ENCODE measurements at regions not wholly inside any gene's neighbourhood (a gene's known extent, or its start where the extent isn't known, plus 50 kb on each side); places are given as distances from the start of the nearest gene placed in this dataset.
"Not testable (repeated sequence)": the region's sequence is repeated elsewhere in the genome, so short reads cannot be mapped to it uniquely, and the experiment has no call there.

GRCh38 chr2:60353406-60353800 lies 200.1 kb downstream of the BCL11A start:
- H3K27ac Mint-ChIP-seq = no peak overlapping the region
- peaks cover 6% of the 10 kb centered on the region for H3K27me3 Mint-ChIP-seq (ENCODE audit: low read depth)
- no peaks in the 10 kb centered on the region for H3K9me3 Mint-ChIP-seq
- peaks cover 10% of the 10 kb centered on the region for H3K4me1 Mint-ChIP-seq (ENCODE audit: low read depth)
- no peak for DNase-seq (ENCODE audit: low spot score)
- intact Hi-C loops (cut with micrococcal nuclease) = no loop called here
- H3K36me3 Mint-ChIP-seq (ENCODE audit: low read depth) = no peaks in the 10 kb centered on the region
- no peak overlapping the region for H3K4me3 Mint-ChIP-seq (ENCODE audit: low read depth)

GRCh38 chr2:60352491-60353405 lies 200.7 kb downstream of the BCL11A start:
- Mint-ChIP-seq H3K27ac (no peak overlapping the region), H3K4me1 (ENCODE audit: low read depth) (peaks cover 10% of the 10 kb centered on the region), H3K36me3 (ENCODE audit: low read depth) (no peaks in the 10 kb centered on the region), H3K4me3 (ENCODE audit: low read depth) (no peak overlapping the region), H3K9me3 (no peaks in the 10 kb centered on the region), H3K27me3 (ENCODE audit: low read depth) (peaks cover 6% of the 10 kb centered on the region)
- intact Hi-C loops (cut with micrococcal nuclease) = no loop called here
- no peak for DNase-seq (ENCODE audit: low spot score)

GRCh38 chr2:60351802-60352201 lies 201.7 kb downstream of the BCL11A start:
- H3K27me3 Mint-ChIP-seq (ENCODE audit: low read depth) = peaks cover 8% of the 10 kb centered on the region
- intact Hi-C loops (cut with micrococcal nuclease) = no loop called here
- H3K36me3 Mint-ChIP-seq (ENCODE audit: low read depth) = no peaks in the 10 kb centered on the region
- H3K27ac Mint-ChIP-seq = no peak overlapping the region
- no peak for DNase-seq (ENCODE audit: low spot score)
- no peak overlapping the region for H3K4me3 Mint-ChIP-seq (ENCODE audit: low read depth)
- peaks cover 10% of the 10 kb centered on the region for H3K4me1 Mint-ChIP-seq (ENCODE audit: low read depth)
- H3K9me3 Mint-ChIP-seq = no peaks in the 10 kb centered on the region

GRCh38 chr2:60351321-60351720 lies 202.1 kb downstream of the BCL11A start:
- H3K4me1 Mint-ChIP-seq (ENCODE audit: low read depth) = peaks cover 8% of the 10 kb centered on the region
- H3K27me3 Mint-ChIP-seq (ENCODE audit: low read depth) = peaks cover 8% of the 10 kb centered on the region
- H3K27ac Mint-ChIP-seq = no peak overlapping the region
- intact Hi-C loops (cut with micrococcal nuclease) = no loop called here
- H3K36me3 Mint-ChIP-seq (ENCODE audit: low read depth) = no peaks in the 10 kb centered on the region
- no peaks in the 10 kb centered on the region for H3K9me3 Mint-ChIP-seq
- no peak for DNase-seq (ENCODE audit: low spot score)
- H3K4me3 Mint-ChIP-seq (ENCODE audit: low read depth) = no peak overlapping the region

- peaks cover 2% of the 10 kb centered on the region for H3K4me1 Mint-ChIP-seq (ENCODE audit: low read depth)
- H3K4me3 Mint-ChIP-seq (ENCODE audit: low read depth) = no peak overlapping the region
- DNase-seq (ENCODE audit: low spot score) = no peak
- H3K27ac Mint-ChIP-seq = no peak overlapping the region
- no peaks in the 10 kb centered on the region for H3K36me3 Mint-ChIP-seq (ENCODE audit: low read depth)
- H3K27me3 Mint-ChIP-seq (ENCODE audit: low read depth) = peaks cover 9% of the 10 kb centered on the region
- no peaks in the 10 kb centered on the region for H3K9me3 Mint-ChIP-seq
- intact Hi-C loops (cut with micrococcal nuclease) = no loop called here
Observed at GRCh38 chr2:60350791-60351190, 202.7 kb downstream of the BCL11A start.

- Mint-ChIP-seq H3K27ac (no peak overlapping the region), H3K4me3 (ENCODE audit: low read depth) (no peak overlapping the region), H3K36me3 (ENCODE audit: low read depth) (no peaks in the 10 kb centered on the region), H3K27me3 (ENCODE audit: low read depth) (peaks cover 9% of the 10 kb centered on the region), H3K9me3 (no peaks in the 10 kb centered on the region), H3K4me1 (ENCODE audit: low read depth) (no peaks in the 10 kb centered on the region)
- intact Hi-C loops (cut with micrococcal nuclease) = no loop called here
- no peak for DNase-seq (ENCODE audit: low spot score)
Observed at GRCh38 chr2:60347781-60348180, 205.7 kb downstream of the BCL11A start.

GRCh38 chr2:60342491-60342890 lies 211.0 kb downstream of the BCL11A start:
- H3K27ac Mint-ChIP-seq; H3K4me1 Mint-ChIP-seq (ENCODE audit: low read depth); intact Hi-C loops (cut with micrococcal nuclease); H3K4me3 Mint-ChIP-seq (ENCODE audit: low read depth); DNase-seq (ENCODE audit: low spot score); H3K9me3 Mint-ChIP-seq; H3K36me3 Mint-ChIP-seq (ENCODE audit: low read depth); H3K27me3 Mint-ChIP-seq (ENCODE audit: low read depth): not testable (repeated sequence)

GRCh38 chr2:60341151-60341550 lies 212.3 kb downstream of the BCL11A start:
- DNase-seq (ENCODE audit: low spot score) = no peak
- Mint-ChIP-seq H3K9me3 (no peaks in the 10 kb centered on the region), H3K4me3 (ENCODE audit: low read depth) (no peak overlapping the region), H3K27me3 (ENCODE audit: low read depth) (peaks cover 4% of the 10 kb centered on the region), H3K4me1 (ENCODE audit: low read depth) (no peaks in the 10 kb centered on the region), H3K27ac (no peak overlapping the region), H3K36me3 (ENCODE audit: low read depth) (no peaks in the 10 kb centered on the region)
- intact Hi-C loops (cut with micrococcal nuclease) = no loop called here

GRCh38 chr2:60339286-60339685 lies 214.2 kb downstream of the BCL11A start:
- Mint-ChIP-seq H3K36me3 (ENCODE audit: low read depth) (no peaks in the 10 kb centered on the region), H3K4me3 (ENCODE audit: low read depth) (no peak overlapping the region), H3K27ac (no peak overlapping the region), H3K27me3 (ENCODE audit: low read depth) (peaks cover 3% of the 10 kb centered on the region), H3K9me3 (no peaks in the 10 kb centered on the region), H3K4me1 (ENCODE audit: low read depth) (no peaks in the 10 kb centered on the region)
- no peak for DNase-seq (ENCODE audit: low spot score)
- intact Hi-C loops (cut with micrococcal nuclease) = no loop called here

- intact Hi-C loops (cut with micrococcal nuclease) = no loop called here
- Mint-ChIP-seq H3K4me1 (ENCODE audit: low read depth) (no peaks in the 10 kb centered on the region), H3K36me3 (ENCODE audit: low read depth) (no peaks in the 10 kb centered on the region), H3K27ac (no peak overlapping the region), H3K27me3 (ENCODE audit: low read depth) (no peaks in the 10 kb centered on the region), H3K4me3 (ENCODE audit: low read depth) (no peak overlapping the region), H3K9me3 (no peaks in the 10 kb centered on the region)
- no peak for DNase-seq (ENCODE audit: low spot score)
Observed at GRCh38 chr2:60337142-60337497, 216.3 kb downstream of the BCL11A start.

- Mint-ChIP-seq H3K27me3 (ENCODE audit: low read depth) (no peaks in the 10 kb centered on the region), H3K36me3 (ENCODE audit: low read depth) (no peaks in the 10 kb centered on the region), H3K4me1 (ENCODE audit: low read depth) (no peaks in the 10 kb centered on the region), H3K27ac (no peak overlapping the region), H3K9me3 (no peaks in the 10 kb centered on the region), H3K4me3 (ENCODE audit: low read depth) (no peak overlapping the region)
- intact Hi-C loops (cut with micrococcal nuclease) = no loop called here
- DNase-seq (ENCODE audit: low spot score) = no peak
Observed at GRCh38 chr2:60336442-60337141, 216.9 kb downstream of the BCL11A start.

- no peak overlapping the region for H3K4me3 Mint-ChIP-seq (ENCODE audit: low read depth)
- peaks cover 3% of the 10 kb centered on the region for H3K27me3 Mint-ChIP-seq (ENCODE audit: low read depth)
- H3K36me3 Mint-ChIP-seq (ENCODE audit: low read depth) = no peaks in the 10 kb centered on the region
- no peaks in the 10 kb centered on the region for H3K9me3 Mint-ChIP-seq
- no peaks in the 10 kb centered on the region for H3K4me1 Mint-ChIP-seq (ENCODE audit: low read depth)
- no peak for DNase-seq (ENCODE audit: low spot score)
- no peak overlapping the region for H3K27ac Mint-ChIP-seq
- intact Hi-C loops (cut with micrococcal nuclease) = no loop called here
Observed at GRCh38 chr2:60335533-60336237, 217.8 kb downstream of the BCL11A start.

GRCh38 chr2:60334610-60335009 lies 218.8 kb downstream of the BCL11A start:
- H3K27ac Mint-ChIP-seq = no peak overlapping the region
- intact Hi-C loops (cut with micrococcal nuclease) = no loop called here
- H3K4me1 Mint-ChIP-seq (ENCODE audit: low read depth) = no peaks in the 10 kb centered on the region
- DNase-seq (ENCODE audit: low spot score) = no peak
- H3K9me3 Mint-ChIP-seq = no peaks in the 10 kb centered on the region
- H3K4me3 Mint-ChIP-seq (ENCODE audit: low read depth) = no peak overlapping the region
- H3K27me3 Mint-ChIP-seq (ENCODE audit: low read depth) = peaks cover 3% of the 10 kb centered on the region
- H3K36me3 Mint-ChIP-seq (ENCODE audit: low read depth) = no peaks in the 10 kb centered on the region
